T-helper 1 cell treated with Interleukin-12 subunit alpha and Interleukin-12 subunit beta and Interleukin-4 antibody, amounts not matched to agents 30 ng/mL and 1 ng/mL, for 36 hours (primary cell): ENCODE measurements at regions not wholly inside any gene's neighbourhood (a gene's known extent, or its start where the extent isn't known, plus 50 kb on each side); places are given as distances from the start of the nearest gene placed in this dataset.

Source experiments
- intact Hi-C: fragments of 100-400 bp; cut with micrococcal nuclease; formaldehyde crosslinking; loops from one replicate; pipeline ENCODE4 v1.15.1; 2024

- intact Hi-C loops: no loop called here
These were observed 77.0 kb upstream of the MAP1LC3B2 start for GRCh38 chr12:116482179-116482578.

GRCh38 chr12:116482859-116483258 lies 76.3 kb upstream of the MAP1LC3B2 start:
- intact Hi-C loops: no loop called here

- intact Hi-C loops: no loop called here
These were observed 75.0 kb upstream of the MAP1LC3B2 start for GRCh38 chr12:116483959-116484750.

GRCh38 chr12:116484807-116485206 lies 74.4 kb upstream of the MAP1LC3B2 start:
- intact Hi-C loops: no loop called here

DNA sequence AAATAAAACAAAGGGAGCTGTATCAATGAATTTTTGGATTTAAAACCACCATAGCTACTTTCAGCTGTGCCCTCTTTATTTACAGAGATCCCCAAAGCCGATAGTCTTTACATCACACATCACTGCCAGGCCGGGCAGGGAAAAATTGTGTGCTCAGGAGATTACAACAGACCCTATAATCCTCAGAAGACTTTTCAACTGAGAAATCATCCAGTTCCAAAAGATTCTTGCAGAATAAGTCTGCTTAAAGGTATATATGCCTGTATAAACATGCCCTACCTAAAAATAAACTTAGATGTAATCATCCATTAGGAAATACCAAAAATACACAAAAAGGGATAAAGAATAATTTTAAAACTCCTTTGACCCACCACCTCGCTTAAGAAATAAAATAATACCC lies 70.1 kb upstream of the MAP1LC3B2 start:
- intact Hi-C loops: no loop called here

- intact Hi-C loops: no loop called here
These were observed 68.7 kb upstream of the MAP1LC3B2 start for GRCh38 chr12:116490471-116490870.

DNA sequence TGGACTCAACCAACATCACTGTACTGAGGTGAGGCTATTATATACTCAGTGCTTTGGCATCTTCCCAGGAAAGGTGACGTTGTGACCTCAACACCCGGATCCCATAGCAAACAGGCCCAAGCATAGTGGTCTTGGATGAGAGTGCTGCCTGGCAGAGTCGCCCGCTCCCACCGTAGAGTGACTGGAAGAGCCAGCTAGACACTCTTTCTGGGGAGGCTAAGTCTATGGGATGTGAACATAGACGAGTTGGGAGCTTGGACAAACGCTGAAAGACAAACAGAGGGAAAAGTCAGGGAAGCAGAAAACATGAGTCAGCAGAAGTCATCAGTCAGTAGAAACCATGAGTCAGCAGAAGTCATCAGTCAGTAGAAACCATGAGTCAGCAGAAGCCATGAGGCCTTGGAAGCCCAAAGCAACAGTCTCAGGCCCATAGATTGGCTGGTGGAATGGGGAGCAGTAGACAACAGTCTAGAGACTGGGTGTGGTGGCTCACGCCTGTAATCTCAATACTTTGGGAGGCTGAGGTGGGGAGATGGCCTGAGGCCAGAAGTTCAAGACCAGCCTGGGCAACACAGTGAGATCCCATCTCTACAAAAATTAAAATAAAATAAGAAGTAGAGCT lies 66.4 kb upstream of the MAP1LC3B2 start:
- intact Hi-C loops: no loop called here

GRCh38 chr12:116495260-116495659 lies 63.9 kb upstream of the MAP1LC3B2 start:
- intact Hi-C loops: no loop called here

DNA sequence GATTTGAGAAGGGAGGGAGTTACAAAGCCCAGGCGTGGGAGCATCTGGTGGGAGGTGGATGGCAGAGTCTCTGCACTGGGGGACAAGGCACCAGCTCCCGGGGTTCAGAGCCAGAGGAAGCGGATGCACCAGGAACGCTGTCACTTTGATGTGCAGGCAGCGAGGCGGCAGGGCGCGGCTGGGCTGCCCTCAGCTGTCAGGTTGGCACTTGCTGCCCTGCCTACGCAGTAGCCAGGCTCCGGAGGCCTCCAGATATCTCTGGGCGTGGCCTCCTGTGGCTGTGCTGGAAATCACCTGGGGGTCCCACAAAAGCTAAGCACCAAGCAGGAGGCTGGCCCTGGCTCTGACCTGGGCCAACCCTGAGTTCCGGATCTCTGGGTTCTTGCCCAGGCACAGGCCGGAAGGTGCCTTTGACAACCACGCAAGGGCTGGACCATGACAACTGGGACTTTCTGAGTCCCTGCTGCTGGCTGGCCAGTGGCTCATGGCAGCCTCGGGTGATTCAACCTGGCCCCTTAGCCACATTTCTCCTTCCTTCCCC lies 62.1 kb upstream of the MAP1LC3B2 start:
- intact Hi-C loops: no loop called here

- intact Hi-C loops: no loop called here
These were observed 60.7 kb upstream of the MAP1LC3B2 start for GRCh38 chr12:116498471-116498870.

DNA sequence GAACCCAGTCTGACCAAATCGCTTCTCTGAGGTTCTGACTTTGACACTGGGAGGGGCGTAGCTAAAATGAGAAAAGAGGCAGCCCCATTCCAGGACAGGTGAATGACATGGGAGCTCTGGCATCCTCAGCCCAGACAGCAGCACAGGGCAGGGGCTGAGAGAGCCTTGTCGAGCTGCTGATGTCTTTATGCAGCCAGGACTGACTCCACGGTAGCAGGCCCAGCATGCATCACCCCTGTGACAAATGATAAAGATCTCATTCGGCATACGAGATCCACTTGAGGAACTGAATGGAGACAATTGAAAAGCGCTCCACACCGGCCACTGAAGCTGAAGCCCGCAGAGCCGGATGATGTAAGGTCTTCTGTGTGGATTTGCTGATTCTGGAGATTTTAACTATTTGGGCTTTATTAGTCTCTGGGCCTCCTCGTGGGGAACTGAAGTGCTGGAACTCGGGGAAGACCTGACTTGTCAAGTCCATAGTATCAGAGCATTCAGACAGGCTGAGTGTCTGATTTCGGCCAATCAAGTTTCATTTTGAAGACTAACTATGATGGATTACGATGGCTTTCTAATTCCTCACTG lies 56.9 kb upstream of the MAP1LC3B2 start:
- intact Hi-C loops: no loop called here

DNA sequence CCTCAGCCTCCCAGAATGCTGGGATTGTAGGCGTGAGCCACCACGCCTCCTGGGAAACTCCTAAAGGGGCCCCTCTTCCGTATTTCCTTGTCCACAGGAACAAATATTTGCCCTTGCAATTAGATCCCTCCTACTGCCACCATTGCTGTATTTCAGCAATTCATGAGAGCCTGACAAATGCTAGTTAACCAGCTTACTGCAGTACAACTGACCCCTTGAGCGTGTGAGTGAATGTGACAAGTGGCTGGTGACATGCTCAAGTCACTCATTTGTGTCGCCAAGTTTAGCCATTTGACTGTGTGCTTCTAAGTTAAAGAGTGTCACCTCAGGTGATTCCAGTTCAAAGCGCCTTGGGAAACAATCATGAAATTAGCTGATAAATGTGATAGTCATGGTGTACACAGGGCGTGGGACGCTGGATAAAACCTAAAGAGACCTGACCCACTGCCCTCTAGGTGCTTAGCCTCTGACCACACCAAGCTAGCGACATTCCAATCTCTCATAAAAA lies 56.1 kb upstream of the MAP1LC3B2 start:
- intact Hi-C loops: no loop called here

DNA sequence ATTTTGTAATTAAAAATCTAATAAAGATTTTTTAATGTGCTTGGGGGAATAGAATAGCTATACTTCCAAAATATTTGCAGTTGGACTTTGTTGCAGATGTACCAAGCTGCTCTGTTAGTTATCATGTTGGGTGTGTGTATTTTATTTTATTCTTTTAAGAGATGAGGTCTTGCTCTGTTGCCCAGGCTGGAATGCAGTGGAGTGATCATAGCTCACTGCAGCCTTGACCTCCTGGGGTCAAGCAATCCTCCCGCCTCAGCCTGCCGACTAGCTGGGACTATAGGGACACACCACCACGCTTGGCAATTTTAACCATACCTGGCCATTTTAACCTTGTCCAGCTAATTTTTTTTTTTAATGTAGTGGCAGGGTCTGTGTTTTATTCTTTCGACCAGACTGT lies 54.7 kb upstream of the MAP1LC3B2 start:
- intact Hi-C loops: no loop called here

DNA sequence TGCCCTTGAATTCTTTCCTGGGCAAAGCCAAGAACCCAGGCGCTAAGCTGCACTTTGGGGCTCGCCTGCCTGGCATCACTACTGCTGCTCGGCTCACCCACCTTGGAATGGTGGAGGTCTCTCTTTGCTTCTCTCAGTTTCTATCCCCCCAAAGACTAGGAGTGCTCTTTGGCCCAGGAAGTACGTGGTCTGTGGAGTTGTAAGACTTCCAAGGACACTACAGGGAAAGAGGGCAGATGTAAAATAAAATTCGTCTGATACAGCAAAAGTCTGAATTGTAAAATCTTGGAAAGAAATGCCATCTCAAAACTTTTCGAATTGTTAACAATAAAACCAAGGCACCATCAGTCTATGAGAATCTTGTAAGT lies 52.5 kb upstream of the MAP1LC3B2 start:
- intact Hi-C loops: no loop called here

GRCh38 chr12:116508145-116509121 lies 50.7 kb upstream of the MAP1LC3B2 start:
- intact Hi-C loops: no loop called here
